T-helper 2 cell treated with Interferon-gamma antibody and Interleukin-4, amounts not matched to agents 5 μg/mL and 100 μg/mL, for 36 hours (primary cell): ENCODE measurements at regions not wholly inside any gene's neighbourhood (a gene's known extent, or its start where the extent isn't known, plus 50 kb on each side); places are given as distances from the start of the nearest gene placed in this dataset.

Source experiments
- DNase-seq: peaks from one replicate; pipeline ENCODE4 v3.0.0; 2021; ENCODE audit warnings: low spot score
- H3K27ac Mint-ChIP-seq: one replicate; pipeline ENCODE4 v1.8.0; 2021; ENCODE audit warnings: mild to moderate bottlenecking, mixed read lengths
- H3K27me3 Mint-ChIP-seq: one replicate; pipeline ENCODE4 v1.8.0; 2021; ENCODE audit warnings: low read depth, mixed read lengths
- H3K36me3 Mint-ChIP-seq: one replicate; pipeline ENCODE4 v1.8.0; 2021; ENCODE audit warnings: low read depth, mixed read lengths
- H3K4me1 Mint-ChIP-seq: one replicate; pipeline ENCODE4 v1.8.0; 2021; ENCODE audit warnings: low read depth, mixed read lengths
- H3K4me3 Mint-ChIP-seq: one replicate; pipeline ENCODE4 v1.8.0; 2022; ENCODE audit warnings: mild to moderate bottlenecking, moderate library complexity, mixed read lengths
- H3K9me3 Mint-ChIP-seq: one replicate; pipeline ENCODE4 v1.8.0; 2021; ENCODE audit warnings: mixed read lengths

DNA sequence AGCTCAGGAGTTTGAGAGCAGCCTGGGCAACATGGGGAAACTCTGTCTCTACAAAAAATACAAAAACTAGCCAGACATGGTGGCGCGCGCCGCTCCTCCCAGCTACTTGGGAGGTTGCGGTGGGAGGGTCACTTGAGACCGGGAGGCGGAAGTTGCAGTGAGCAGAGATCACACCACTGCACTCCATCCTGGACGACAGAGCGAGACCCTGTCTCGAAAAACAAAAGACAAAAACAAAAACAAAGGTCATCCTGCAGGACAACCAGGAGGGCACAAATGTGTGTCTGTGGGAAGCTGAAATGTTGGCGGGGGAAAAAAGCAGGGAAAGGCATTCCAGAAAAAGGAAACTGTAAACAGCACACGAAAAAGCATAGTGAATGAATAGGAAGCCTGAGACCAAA is 104.1 kb upstream of the HNRNPU start:
- H3K9me3 Mint-ChIP-seq, result no peaks in the 10 kb centered on the region
- DNase-seq, result no peak
- H3K27me3 Mint-ChIP-seq, result peaks cover 2% of the 10 kb centered on the region
- H3K27ac Mint-ChIP-seq, result peak overlapping the region; percentile 50
- H3K4me1 Mint-ChIP-seq, result peaks cover 24% of the 10 kb centered on the region
- peak overlapping the region; percentile 34 for H3K4me3 Mint-ChIP-seq
- H3K36me3 Mint-ChIP-seq, result peaks cover 1% of the 10 kb centered on the region

DNA sequence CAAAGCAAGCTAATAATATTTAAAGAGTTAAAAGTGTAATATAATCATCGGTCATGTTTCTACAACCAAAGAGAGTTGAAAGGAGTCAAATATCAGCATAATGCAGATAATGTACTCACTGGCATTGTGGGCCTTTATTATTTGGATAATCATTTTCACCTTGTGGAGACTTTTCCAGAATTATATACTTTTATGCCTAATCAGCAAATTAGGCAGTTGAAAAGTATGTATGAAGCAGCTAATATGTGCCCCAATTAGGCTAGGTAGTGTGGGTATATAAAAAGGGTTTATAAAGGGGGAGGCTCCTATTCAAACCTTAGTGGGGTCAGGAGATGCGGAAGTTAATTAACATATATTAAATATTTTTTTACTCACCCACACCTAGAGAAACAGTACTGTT is 102.8 kb upstream of the HNRNPU start:
- DNase-seq, result no peak
- peaks cover 25% of the 10 kb centered on the region for H3K4me1 Mint-ChIP-seq
- H3K27me3 Mint-ChIP-seq, result no peaks in the 10 kb centered on the region
- H3K9me3 Mint-ChIP-seq, result no peaks in the 10 kb centered on the region
- no peak overlapping the region for H3K27ac Mint-ChIP-seq
- H3K4me3 Mint-ChIP-seq, result no peak overlapping the region
- peaks cover 1% of the 10 kb centered on the region for H3K36me3 Mint-ChIP-seq

DNA sequence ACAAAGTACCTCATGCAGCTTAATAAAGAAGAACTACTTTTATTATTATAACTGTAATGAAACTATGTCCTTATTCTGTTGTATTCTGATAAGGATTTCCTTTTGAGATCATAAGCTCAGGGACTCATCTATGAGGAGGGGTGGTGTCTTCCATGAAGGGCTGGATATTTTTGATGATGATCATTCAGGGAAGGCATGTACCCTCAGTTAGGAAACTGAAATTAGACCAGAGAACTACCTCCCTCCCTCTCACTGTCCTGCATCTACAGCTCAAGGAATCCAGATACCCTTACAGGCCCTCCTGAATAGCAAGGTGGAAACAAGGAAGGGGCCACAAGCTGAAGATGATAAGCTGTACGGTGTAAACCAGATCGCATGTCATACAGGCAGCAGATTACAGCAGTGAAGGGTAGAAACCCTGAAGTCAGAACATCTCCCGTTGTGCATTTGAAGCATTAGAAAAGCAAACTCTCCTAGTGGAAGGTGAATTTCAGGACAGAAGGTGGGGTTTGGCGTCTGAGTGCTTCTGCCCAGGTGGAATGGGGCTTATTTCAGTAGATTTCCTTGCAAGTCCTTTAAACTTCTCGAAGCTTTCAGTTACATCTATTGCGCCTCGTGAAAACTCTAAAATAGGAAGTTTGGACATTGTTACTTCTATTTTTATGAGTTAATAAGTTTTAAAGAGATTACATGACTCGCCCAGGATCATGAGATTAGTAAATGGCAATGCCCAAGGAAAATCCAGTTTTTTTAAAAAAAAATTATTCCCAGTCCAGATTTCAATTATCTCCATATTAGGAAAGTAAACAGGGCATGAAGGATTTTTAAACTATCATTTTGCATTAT is 101.1 kb upstream of the HNRNPU start:
- Mint-ChIP-seq H3K4me3 (no peak overlapping the region), H3K9me3 (no peaks in the 10 kb centered on the region), H3K4me1 (peaks cover 20% of the 10 kb centered on the region), H3K36me3 (no peaks in the 10 kb centered on the region), H3K27ac (no peak overlapping the region), H3K27me3 (no peaks in the 10 kb centered on the region)
- no peak for DNase-seq

DNA sequence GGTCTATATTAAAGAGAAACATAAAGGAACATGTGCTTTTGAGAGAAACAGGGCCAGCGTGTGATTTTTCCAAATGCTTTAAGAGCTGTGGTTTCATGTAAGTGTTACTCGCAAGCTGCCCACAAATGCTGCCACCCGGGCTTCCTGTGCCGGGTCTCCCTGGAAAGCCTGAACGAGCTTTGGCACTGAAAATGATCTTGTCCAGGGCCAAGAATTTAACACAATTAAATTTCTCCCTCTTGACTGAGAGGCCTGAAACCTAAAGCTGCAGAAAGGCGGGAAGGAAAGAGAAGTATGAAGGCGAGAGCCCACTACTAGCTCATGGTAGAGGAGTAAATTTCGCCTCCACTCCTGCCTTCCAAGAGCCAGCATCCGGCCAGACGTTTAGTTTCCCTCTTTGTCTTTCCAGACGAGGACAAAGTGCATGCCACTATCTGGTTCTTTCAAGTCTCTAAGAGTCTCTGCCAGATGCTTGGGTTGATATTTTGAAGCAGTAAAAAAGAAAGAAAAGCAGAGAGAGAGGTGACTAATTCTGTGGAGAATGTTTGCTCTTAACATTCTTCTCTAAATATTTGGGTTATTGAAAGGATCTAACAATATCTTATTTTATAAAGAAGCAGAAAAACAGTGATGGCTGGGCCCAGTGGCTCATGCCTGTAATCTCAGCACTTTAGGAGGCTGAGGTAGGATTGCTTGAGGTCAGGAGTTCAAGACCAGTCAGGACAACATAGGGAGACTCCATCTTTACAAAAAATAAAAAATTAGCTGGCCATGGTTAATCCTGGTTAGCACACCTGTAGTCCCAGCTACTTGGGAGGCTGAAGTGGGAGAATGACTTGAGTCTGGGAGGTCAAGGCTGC is 100.0 kb upstream of the HNRNPU start:
- peaks cover 16% of the 10 kb centered on the region for H3K4me1 Mint-ChIP-seq
- no peak for DNase-seq
- no peak overlapping the region for H3K27ac Mint-ChIP-seq
- no peak overlapping the region for H3K4me3 Mint-ChIP-seq
- H3K27me3 Mint-ChIP-seq, result no peaks in the 10 kb centered on the region
- H3K36me3 Mint-ChIP-seq, result no peaks in the 10 kb centered on the region
- no peaks in the 10 kb centered on the region for H3K9me3 Mint-ChIP-seq

DNA sequence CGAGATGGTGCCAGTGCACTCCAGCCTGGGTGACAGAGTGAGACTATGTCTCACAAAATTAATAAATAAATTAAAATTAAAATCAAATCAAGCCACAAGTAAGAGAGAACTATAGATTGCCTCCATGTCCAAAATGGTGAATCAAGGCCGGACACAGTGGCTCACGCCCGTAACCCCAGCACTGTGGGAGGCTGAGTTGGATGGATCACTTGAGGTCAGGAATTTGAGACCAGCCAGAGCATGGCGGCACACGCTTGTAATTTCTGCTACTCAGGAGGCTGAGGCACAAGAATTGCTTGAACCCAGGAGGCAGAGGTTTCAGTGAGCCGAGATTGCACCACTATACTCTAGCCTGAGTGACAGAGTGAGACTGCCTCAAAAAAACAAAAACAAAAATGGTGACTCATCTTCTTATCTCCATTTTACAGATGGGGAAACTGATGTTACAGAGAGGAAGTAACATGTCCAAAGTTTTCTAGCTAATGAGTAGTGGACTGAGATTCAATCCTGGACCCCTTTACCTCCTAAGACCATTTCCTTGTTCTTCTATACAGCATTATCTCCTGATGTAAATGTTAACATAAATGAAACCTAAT is 99.0 kb upstream of the HNRNPU start:
- H3K27ac Mint-ChIP-seq, result no peak overlapping the region
- H3K27me3 Mint-ChIP-seq, result no peaks in the 10 kb centered on the region
- no peak for DNase-seq
- peaks cover 14% of the 10 kb centered on the region for H3K4me1 Mint-ChIP-seq
- no peaks in the 10 kb centered on the region for H3K36me3 Mint-ChIP-seq
- H3K9me3 Mint-ChIP-seq, result no peaks in the 10 kb centered on the region
- H3K4me3 Mint-ChIP-seq, result no peak overlapping the region

DNA sequence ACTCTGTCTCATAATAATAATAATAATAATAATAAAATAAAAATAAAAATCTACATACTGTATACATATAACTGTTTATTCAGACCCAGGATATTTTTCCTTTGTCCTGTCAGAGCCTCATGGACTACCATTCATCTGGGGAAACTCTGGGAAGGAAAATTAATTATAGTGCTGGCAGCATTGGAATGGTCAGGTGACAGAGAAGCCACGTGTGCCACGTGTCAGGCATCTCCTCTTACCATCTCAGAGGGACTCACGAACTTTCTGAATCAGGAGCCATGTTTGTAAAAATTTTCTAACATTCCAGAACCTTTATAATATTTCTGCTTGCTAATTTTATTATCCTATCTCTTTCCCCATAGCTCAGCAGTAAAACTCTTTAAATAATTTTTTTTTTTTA is 97.8 kb upstream of the HNRNPU start:
- no peak for DNase-seq
- Mint-ChIP-seq H3K36me3 (no peaks in the 10 kb centered on the region), H3K4me1 (peaks cover 13% of the 10 kb centered on the region), H3K9me3 (no peaks in the 10 kb centered on the region), H3K27me3 (no peaks in the 10 kb centered on the region), H3K4me3 (no peak overlapping the region), H3K27ac (no peak overlapping the region)

DNA sequence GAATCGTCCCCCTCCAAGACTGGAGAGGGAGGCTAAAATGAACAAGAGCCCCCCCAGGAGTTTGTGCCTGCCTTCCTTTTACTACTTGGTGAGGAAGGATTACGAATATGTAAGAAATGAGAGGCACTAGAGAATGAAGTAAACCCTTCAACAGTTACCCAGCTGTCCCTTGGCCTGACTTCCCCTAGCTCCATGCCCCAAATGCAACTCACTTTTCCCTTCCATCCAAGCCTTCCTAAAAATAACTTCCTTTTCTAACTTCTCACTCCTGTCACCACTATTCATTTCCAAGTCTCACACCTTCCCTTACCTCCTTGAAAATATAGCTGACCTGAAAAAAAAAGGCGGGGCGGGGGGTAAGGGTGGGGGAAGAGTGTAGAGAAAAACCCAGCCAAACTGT is 96.6 kb upstream of the HNRNPU start:
- H3K27ac Mint-ChIP-seq, result no peak overlapping the region
- H3K27me3 Mint-ChIP-seq, result no peaks in the 10 kb centered on the region
- H3K36me3 Mint-ChIP-seq, result no peaks in the 10 kb centered on the region
- H3K4me1 Mint-ChIP-seq, result peaks cover 12% of the 10 kb centered on the region
- H3K9me3 Mint-ChIP-seq, result no peaks in the 10 kb centered on the region
- H3K4me3 Mint-ChIP-seq, result no peak overlapping the region
- no peak for DNase-seq

DNA sequence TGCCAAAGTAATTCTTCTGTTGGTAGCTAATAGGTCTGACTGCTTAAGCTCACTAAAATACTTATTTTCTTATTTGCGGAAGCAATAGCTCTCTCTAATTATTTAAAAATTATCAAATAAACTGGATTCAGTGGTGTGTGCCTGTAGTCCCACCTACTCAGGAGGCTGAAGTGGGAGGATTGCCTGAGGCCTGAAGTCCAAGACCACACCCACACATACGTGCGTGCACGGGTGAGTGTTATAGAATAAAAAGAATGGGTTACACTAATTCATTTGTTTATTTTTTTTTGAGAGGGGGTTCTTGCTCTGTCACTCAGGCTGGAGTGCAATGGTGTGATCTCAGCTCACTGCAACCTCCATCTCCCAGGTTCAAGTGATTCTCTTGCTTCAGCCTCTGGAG is 94.2 kb upstream of the HNRNPU start:
- DNase-seq, result no peak
- Mint-ChIP-seq H3K27ac (no peak overlapping the region), H3K27me3 (no peaks in the 10 kb centered on the region), H3K36me3 (no peaks in the 10 kb centered on the region), H3K4me3 (no peak overlapping the region), H3K4me1 (peaks cover 4% of the 10 kb centered on the region), H3K9me3 (no peaks in the 10 kb centered on the region)

DNA sequence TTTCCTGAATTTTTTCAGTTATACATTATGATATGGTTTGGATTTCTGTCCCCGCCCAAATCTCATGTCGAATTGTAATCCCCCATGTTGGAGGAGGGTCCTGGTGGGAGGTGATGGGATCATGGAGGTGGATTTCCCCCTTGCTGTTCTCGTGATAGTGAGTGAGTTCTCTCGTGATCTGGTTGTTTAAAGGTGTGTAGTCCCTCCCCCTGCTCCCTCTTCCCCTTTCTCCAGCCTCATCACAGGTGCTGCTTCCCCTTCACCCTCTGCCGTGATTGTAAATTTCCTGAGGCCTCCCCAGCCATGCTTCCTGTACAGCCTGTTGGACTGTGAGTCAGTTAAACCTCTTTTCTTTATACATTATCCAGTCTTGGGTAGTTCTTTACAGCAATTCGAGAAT is 93.2 kb upstream of the HNRNPU start:
- Mint-ChIP-seq H3K4me3 (no peak overlapping the region), H3K4me1 (no peaks in the 10 kb centered on the region), H3K27ac (no peak overlapping the region), H3K36me3 (no peaks in the 10 kb centered on the region), H3K27me3 (no peaks in the 10 kb centered on the region), H3K9me3 (no peaks in the 10 kb centered on the region)
- DNase-seq, result no peak

DNA sequence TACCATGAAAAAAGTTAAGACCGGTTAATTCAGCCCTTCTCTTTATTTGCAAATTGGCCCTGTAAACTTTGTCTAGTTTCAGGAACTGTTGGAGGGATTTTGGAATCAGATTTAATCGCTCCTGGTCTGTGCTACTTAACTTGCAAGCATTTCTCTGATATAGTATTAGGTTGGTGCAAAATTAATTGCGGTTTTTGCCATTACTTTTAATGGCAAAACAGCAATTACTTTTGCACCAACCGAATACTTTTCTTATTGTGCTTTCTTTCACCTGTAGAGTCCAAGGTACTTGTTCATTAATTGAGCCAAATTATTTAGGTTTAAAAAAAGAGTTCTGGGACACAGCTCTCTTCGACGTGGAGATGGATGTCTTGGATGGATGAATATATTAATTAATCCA is 92.8 kb upstream of the HNRNPU start:
- no peak overlapping the region for H3K27ac Mint-ChIP-seq
- H3K4me1 Mint-ChIP-seq, result no peaks in the 10 kb centered on the region
- H3K36me3 Mint-ChIP-seq, result no peaks in the 10 kb centered on the region
- no peak overlapping the region for H3K4me3 Mint-ChIP-seq
- no peaks in the 10 kb centered on the region for H3K27me3 Mint-ChIP-seq
- no peaks in the 10 kb centered on the region for H3K9me3 Mint-ChIP-seq
- no peak for DNase-seq

DNA sequence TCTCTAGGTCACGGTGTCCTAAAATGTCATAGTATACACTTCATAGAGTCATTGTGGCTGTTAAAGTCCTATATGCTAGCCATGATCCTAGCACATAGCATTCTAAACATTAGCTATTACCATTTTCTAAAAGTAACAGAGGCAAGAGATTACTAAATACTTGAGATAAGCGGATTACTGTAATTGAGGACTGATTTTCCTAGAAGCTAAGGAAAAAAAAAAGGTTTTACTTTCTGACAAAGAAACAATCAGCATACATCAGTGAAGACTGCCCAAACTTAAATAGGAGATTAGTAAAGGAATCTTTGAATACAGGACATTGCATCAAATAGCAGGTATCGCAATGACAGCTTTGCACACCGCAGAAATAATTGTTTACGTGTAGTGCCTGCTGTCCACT is 91.3 kb upstream of the HNRNPU start:
- DNase-seq, result no peak
- no peak overlapping the region for H3K4me3 Mint-ChIP-seq
- H3K9me3 Mint-ChIP-seq, result no peaks in the 10 kb centered on the region
- no peaks in the 10 kb centered on the region for H3K27me3 Mint-ChIP-seq
- H3K27ac Mint-ChIP-seq, result no peak overlapping the region
- H3K36me3 Mint-ChIP-seq, result no peaks in the 10 kb centered on the region
- H3K4me1 Mint-ChIP-seq, result no peaks in the 10 kb centered on the region

DNA sequence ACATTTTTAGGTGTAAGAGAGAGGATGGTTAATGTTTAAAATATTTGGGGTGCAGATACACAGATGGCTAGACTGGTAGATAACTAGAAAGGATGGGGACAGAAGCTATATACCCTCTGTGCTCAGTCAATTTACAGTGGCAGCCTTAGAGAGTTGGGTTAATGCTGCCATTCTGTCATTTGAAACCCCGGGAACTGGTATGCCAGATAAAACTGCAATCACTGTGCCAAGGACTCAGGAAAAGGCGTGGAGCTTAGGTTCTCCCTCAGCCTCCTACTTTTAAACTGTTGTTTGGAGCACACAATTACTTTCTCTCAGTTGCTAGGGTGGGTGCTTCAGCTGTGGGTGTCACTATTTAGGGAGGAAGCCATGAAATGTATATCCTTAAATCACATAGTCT is 90.0 kb upstream of the HNRNPU start:
- Mint-ChIP-seq H3K27ac (no peak overlapping the region), H3K36me3 (no peaks in the 10 kb centered on the region), H3K4me1 (no peaks in the 10 kb centered on the region), H3K4me3 (no peak overlapping the region), H3K9me3 (no peaks in the 10 kb centered on the region), H3K27me3 (no peaks in the 10 kb centered on the region)
- no peak for DNase-seq

DNA sequence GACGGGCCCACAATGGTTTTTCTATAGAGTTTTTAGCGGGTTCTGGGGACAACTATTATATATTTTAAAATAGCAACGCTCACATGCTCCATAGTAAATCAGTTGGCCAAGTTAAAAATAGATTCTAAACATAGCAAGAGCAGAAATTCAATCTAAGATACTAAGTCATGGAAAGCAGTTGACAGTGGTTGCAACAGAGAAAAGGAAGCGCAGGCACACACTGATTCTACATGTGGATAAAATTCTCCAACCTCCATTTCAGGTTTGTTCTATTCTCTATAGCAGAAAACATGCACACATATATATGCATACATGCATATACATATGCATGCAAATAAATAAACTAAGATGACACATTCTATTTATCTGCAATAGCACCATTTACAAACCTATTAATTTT is 89.6 kb upstream of the HNRNPU start:
- DNase-seq, result no peak
- no peaks in the 10 kb centered on the region for H3K27me3 Mint-ChIP-seq
- H3K27ac Mint-ChIP-seq, result no peak overlapping the region
- H3K9me3 Mint-ChIP-seq, result no peaks in the 10 kb centered on the region
- H3K4me1 Mint-ChIP-seq, result no peaks in the 10 kb centered on the region
- no peaks in the 10 kb centered on the region for H3K36me3 Mint-ChIP-seq
- H3K4me3 Mint-ChIP-seq, result no peak overlapping the region

DNA sequence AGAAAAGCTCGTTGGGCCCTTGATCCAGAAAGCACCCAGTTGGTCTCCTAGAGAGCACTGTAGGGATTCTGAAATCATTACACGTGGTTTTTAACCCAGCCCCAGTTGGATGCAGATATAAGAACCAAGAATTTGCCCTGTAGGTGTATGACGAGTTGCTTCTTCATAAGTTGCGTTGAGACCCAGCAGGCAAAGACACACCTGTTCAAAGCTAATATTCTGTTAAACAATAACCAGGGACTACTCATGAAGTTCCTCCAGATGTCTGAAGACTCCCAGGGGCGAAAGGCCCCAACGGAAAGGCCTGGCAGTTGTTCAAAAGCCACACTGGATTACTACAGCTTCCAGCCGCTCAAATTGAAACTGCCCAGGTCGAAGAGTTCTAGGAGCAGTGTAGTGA is 88.6 kb upstream of the HNRNPU start:
- Mint-ChIP-seq H3K27me3 (peaks cover 4% of the 10 kb centered on the region), H3K4me3 (no peak overlapping the region), H3K36me3 (no peaks in the 10 kb centered on the region), H3K27ac (no peak overlapping the region), H3K9me3 (no peaks in the 10 kb centered on the region), H3K4me1 (no peaks in the 10 kb centered on the region)
- no peak for DNase-seq
